ENCODE measurements at regions not wholly inside any gene's neighbourhood (a gene's known extent, or its start where the extent isn't known, plus 50 kb on each side); places are given as distances from the start of the nearest gene placed in this dataset.

- DNase-seq (ENCODE audit: low read depth in 1 of 2, low spot score in 1 of 2) = no peak
Observed at GRCh38 chr15:46207341-46207740, 572.5 kb downstream of the SQOR start.

GRCh38 chr15:46213551-46213950, 578.7 kb downstream of the SQOR start:
- DNase-seq (ENCODE audit: low read depth in 1 of 2, low spot score in 1 of 2) = no peak

- DNase-seq (ENCODE audit: low read depth in 1 of 2, low spot score in 1 of 2) = no peak
Observed at GRCh38 chr15:46222826-46223225, 588.0 kb downstream of the SQOR start.

GRCh38 chr15:46229263-46229662, 594.4 kb downstream of the SQOR start:
- no peak for DNase-seq (ENCODE audit: low read depth in 1 of 2, low spot score in 1 of 2)

GRCh38 chr15:46231786-46232185, 597.0 kb downstream of the SQOR start:
- no peak for DNase-seq (ENCODE audit: low read depth in 1 of 2, low spot score in 1 of 2)

GRCh38 chr15:46232471-46232870, 597.6 kb downstream of the SQOR start:
- no peak for DNase-seq (ENCODE audit: low read depth in 1 of 2, low spot score in 1 of 2)

- DNase-seq (ENCODE audit: low read depth in 1 of 2, low spot score in 1 of 2) = no peak
Observed at GRCh38 chr15:46242935-46243334, 608.1 kb downstream of the SQOR start.

- no peak for DNase-seq (ENCODE audit: low read depth in 1 of 2, low spot score in 1 of 2)
Observed at GRCh38 chr15:46251903-46252302, 617.1 kb downstream of the SQOR start.

- DNase-seq (ENCODE audit: low read depth in 1 of 2, low spot score in 1 of 2) = no peak
Observed at GRCh38 chr15:46258056-46258455, 623.2 kb downstream of the SQOR start.

GRCh38 chr15:46260937-46261336, 626.1 kb downstream of the SQOR start:
- DNase-seq (ENCODE audit: low read depth in 1 of 2, low spot score in 1 of 2) = no peak

- no peak for DNase-seq (ENCODE audit: low read depth in 1 of 2, low spot score in 1 of 2)
Observed at GRCh38 chr15:46265664-46266347, 631.0 kb downstream of the SQOR start.

GRCh38 chr15:46266661-46267060, 631.8 kb downstream of the SQOR start:
- DNase-seq (ENCODE audit: low read depth in 1 of 2, low spot score in 1 of 2) = no peak

- DNase-seq (ENCODE audit: low read depth in 1 of 2, low spot score in 1 of 2) = no peak
Observed at GRCh38 chr15:46270481-46271147, 635.8 kb downstream of the SQOR start.

GRCh38 chr15:46275701-46276100, 640.9 kb downstream of the SQOR start:
- no peak for DNase-seq (ENCODE audit: low read depth in 1 of 2, low spot score in 1 of 2)

GRCh38 chr15:46277451-46277850, 642.6 kb downstream of the SQOR start:
- DNase-seq (ENCODE audit: low read depth in 1 of 2, low spot score in 1 of 2) = no peak

- no peak for DNase-seq (ENCODE audit: low read depth in 1 of 2, low spot score in 1 of 2)
Observed at GRCh38 chr15:46278062-46278461, 643.2 kb downstream of the SQOR start.

GRCh38 chr15:46278486-46279090, 643.8 kb downstream of the SQOR start:
- no peak for DNase-seq (ENCODE audit: low read depth in 1 of 2, low spot score in 1 of 2)

GRCh38 chr15:46280762-46281542, 646.1 kb downstream of the SQOR start:
- DNase-seq (ENCODE audit: low read depth in 1 of 2, low spot score in 1 of 2) = no peak

- no peak for DNase-seq (ENCODE audit: low read depth in 1 of 2, low spot score in 1 of 2)
Observed at GRCh38 chr15:46293550-46293949, 658.7 kb downstream of the SQOR start.

GRCh38 chr15:46296002-46296401, 661.2 kb downstream of the SQOR start:
- DNase-seq (ENCODE audit: low read depth in 1 of 2, low spot score in 1 of 2) = no peak

GRCh38 chr15:46296797-46297196, 662.0 kb downstream of the SQOR start:
- no peak for DNase-seq (ENCODE audit: low read depth in 1 of 2, low spot score in 1 of 2)

- DNase-seq (ENCODE audit: low read depth in 1 of 2, low spot score in 1 of 2) = no peak
Observed at GRCh38 chr15:46297766-46298165, 662.9 kb downstream of the SQOR start.
